ENCODE measurements at regions not wholly inside any gene's neighbourhood (a gene's known extent, or its start where the extent isn't known, plus 50 kb on each side); places are given as distances from the start of the nearest gene placed in this dataset.

DNA sequence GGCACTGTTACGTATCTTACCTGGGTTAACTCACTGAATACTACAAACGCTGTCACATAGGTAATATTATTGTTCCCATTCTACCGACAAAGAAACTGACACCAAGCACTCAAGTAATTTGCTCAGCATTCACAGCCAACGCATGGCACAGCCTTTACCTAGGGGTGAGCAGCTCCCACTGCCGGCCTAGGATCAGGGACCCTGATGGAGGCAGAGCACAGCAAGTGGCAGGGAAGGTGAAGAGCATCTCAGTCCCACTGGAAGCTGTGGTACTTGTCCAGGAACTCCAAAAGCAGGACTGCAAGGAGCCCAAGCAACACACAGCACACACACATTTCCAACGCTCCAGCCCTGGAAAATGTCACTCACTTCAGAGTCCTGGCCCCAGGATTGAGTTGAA is 111.8 kb upstream of the CDKN3 start:
- 84 to 93% (median 92%) methylated on average over 5 to 6 of the region's 6 CpGs for WGBS, 5 donors
- TF ChIP-seq POLR2A (IDR thresholded peaks at IDR 0.05) = no peak
- TF ChIP-seq POLR2AphosphoS5 (IDR thresholded peaks at IDR 0.05) = no peak
- TF ChIP-seq, protein P1, sequence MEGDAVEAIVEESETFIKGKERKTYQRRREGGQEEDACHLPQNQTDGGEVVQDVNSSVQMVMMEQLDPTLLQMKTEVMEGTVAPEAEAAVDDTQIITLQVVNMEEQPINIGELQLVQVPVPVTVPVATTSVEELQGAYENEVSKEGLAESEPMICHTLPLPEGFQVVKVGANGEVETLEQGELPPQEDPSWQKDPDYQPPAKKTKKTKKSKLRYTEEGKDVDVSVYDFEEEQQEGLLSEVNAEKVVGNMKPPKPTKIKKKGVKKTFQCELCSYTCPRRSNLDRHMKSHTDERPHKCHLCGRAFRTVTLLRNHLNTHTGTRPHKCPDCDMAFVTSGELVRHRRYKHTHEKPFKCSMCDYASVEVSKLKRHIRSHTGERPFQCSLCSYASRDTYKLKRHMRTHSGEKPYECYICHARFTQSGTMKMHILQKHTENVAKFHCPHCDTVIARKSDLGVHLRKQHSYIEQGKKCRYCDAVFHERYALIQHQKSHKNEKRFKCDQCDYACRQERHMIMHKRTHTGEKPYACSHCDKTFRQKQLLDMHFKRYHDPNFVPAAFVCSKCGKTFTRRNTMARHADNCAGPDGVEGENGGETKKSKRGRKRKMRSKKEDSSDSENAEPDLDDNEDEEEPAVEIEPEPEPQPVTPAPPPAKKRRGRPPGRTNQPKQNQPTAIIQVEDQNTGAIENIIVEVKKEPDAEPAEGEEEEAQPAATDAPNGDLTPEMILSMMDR (IDR thresholded peaks at IDR 0.05 in 8 of 11, conservative IDR thresholded peaks at IDR 0.05 in 3 of 11) = no peak
- H3K36me3 ChIP-seq = no peaks in the 10 kb centered on the region
- no peaks in the 10 kb centered on the region for H3K4me1 ChIP-seq
- H3K27ac ChIP-seq = no peak overlapping the region
- intact Hi-C loops (cut with DNase I; ENCODE audit: low total_unique reads) = no loop called here
- H3K4me3 ChIP-seq = no peak overlapping the region
- H3K9me3 ChIP-seq = no peaks in the 10 kb centered on the region
- H3K27me3 ChIP-seq (replicated peaks in 1 of 7) = peaks cover 0 to 16% (median 0%) of the 10 kb centered on the region in 7 donors
- DNase-seq = no peak

DNA sequence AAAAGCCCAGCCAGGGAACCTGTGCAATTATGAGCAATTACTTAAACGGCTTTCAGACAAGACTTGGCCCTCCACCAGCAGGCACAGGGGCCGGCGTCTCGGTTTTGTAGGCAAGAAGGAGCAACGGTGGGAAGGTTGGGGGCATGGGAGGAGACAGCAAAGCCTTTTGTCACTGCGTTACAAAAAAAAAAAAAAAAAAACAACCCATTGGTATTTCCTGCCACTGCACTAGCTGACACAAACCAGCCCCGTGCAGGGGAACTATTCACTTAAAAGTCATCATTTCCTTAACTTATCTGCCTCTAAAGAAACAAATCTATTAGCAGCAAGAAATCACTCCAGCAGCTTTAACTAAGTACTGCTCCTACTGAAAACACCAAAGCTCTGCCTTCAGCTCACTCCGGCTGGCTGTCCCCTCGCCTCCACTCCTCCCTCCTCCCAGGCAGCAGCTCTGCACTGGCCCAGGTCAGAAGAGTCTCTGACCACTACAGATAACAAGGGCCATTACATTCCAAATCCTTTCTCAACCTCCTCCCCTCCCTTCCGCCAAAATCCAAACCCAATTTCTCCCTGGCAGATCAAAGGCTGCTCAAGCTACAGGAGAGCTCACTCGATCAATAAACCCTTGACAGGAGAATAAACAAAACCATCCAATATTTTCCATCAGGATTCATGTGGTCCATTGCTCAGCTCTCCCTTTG is 105.2 kb upstream of the CDKN3 start:
- Histone ChIP-seq H3K4me3 (no peak overlapping the region), H3K4me1 (no peaks in the 10 kb centered on the region), H3K27me3 (replicated peaks in 1 of 7) (no peaks in the 10 kb centered on the region), H3K36me3 (no peaks in the 10 kb centered on the region), H3K27ac (peak overlapping the region in 3 of 8 donors; percentile 15 to 31 (median 22)), H3K9me3 (no peaks in the 10 kb centered on the region)
- no peak for DNase-seq
- TF ChIP-seq, protein P1 (IDR thresholded peaks at IDR 0.05 in 8 of 11, conservative IDR thresholded peaks at IDR 0.05 in 3 of 11) = no peak
- no peak for TF ChIP-seq POLR2AphosphoS5 (IDR thresholded peaks at IDR 0.05)
- no peak for TF ChIP-seq POLR2A (IDR thresholded peaks at IDR 0.05)
- 17 to 35% (median 23%) methylated on average over 11 of the region's 11 CpGs for WGBS, 5 donors
- intact Hi-C loops (cut with DNase I; ENCODE audit: low total_unique reads) = no loop called here

DNA sequence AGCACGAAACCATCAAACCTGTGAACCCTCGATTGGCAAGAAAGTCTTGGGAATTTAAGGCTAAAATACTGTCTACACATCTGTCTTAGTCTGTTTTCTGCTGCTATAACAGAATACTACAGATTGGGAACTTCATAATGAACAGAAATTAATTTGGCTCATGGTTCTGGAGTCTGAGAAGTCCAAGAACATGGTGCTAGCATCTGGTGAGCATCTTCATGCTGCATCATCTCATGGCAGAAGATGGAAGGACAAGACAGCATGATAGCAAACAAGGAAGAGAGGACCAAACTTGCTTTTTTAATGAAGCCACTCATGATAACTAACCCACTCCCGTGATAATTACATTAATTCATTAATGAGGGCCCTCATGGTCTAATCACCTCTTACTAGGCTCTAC is 102.0 kb upstream of the CDKN3 start:
- Histone ChIP-seq H3K4me3 (no peak overlapping the region), H3K27ac (no peak overlapping the region), H3K36me3 (no peaks in the 10 kb centered on the region), H3K4me1 (no peaks in the 10 kb centered on the region), H3K27me3 (replicated peaks in 1 of 7) (peaks cover 0 to 9% (median 0%) of the 10 kb centered on the region in 7 donors), H3K9me3 (no peaks in the 10 kb centered on the region)
- intact Hi-C loops (cut with DNase I; ENCODE audit: low total_unique reads) = no loop called here
- 81 to 88% (median 87%) methylated on average over 3 of the region's 3 CpGs for WGBS, 5 donors
- TF ChIP-seq, protein P1 (IDR thresholded peaks at IDR 0.05 in 8 of 11, conservative IDR thresholded peaks at IDR 0.05 in 3 of 11) = no peak
- TF ChIP-seq POLR2A (IDR thresholded peaks at IDR 0.05) (no peak), POLR2AphosphoS5 (IDR thresholded peaks at IDR 0.05) (no peak)
- DNase-seq = no peak

DNA sequence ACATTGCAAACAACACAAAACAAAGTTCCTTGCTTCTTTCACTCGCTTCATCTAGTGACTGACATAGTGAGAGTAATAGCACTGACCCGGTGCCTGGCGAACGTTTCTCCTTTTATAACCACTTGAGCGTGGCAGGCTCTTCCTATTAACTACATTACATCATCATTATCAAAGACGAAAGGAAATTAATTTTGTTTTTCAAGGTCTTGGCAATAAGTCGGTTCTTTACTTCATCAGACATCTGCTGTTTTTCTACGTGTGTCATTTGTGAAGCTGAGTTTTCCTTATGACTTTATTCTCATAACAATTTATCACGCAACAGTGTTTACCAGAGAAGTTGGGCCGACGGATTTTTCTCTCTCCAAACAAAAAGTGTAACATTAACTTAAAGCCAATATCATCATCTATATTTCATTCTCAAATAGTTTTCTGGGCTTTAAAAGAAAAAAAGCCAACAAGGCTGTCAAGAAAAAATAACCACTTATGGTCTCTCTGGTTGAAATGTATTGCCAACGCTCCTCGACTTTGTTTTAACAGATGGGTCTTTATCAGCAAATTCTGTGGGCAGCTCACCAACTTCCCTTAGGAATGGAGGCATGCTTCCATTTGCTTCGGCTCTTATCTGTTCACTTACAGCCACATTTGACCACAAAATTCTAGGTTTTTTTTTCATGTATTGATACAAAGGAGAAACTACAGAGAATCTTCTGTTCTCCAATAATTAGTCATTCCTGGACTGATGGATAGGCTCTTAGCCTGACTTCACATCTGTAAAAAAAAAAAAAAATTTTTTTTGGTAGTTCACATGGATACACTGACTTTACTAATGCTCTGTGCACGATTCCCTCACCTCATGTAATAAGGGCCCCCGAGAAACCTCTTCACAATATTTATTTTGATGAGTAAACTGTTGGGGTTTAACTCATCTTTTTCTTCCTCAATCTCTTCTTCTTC is 97.1 kb upstream of the CDKN3 start:
- H3K4me1 ChIP-seq = no peaks in the 10 kb centered on the region
- DNase-seq = no peak
- TF ChIP-seq, protein P1 (IDR thresholded peaks at IDR 0.05 in 8 of 11, conservative IDR thresholded peaks at IDR 0.05 in 3 of 11) = no peak
- TF ChIP-seq POLR2A (IDR thresholded peaks at IDR 0.05) = no peak
- no peak for TF ChIP-seq POLR2AphosphoS5 (IDR thresholded peaks at IDR 0.05)
- no peak overlapping the region for H3K4me3 ChIP-seq
- WGBS, 5 donors = 40 to 52% (median 45%) methylated on average over 16 of the region's 16 CpGs
- H3K9me3 ChIP-seq = no peaks in the 10 kb centered on the region
- intact Hi-C loops (cut with DNase I; ENCODE audit: low total_unique reads) = no loop called here
- no peaks in the 10 kb centered on the region for H3K36me3 ChIP-seq
- no peak overlapping the region for H3K27ac ChIP-seq
- H3K27me3 ChIP-seq (replicated peaks in 1 of 7) = peaks cover 0 to 9% (median 0%) of the 10 kb centered on the region in 7 donors

All from spleen (tissue), 11 donors.